GM19372 (cell line): ENCODE measurements at regions not wholly inside any gene's neighbourhood (a gene's known extent, or its start where the extent isn't known, plus 50 kb on each side); places are given as distances from the start of the nearest gene placed in this dataset.

Experiments
- ATAC-seq: cut with Tn5 transposase; IDR thresholded peaks from one replicate; pipeline ENCODE4 v1.9.1; 2021; ENCODE audit warnings: mild to moderate bottlenecking, low read depth, moderate library complexity; ENCODE audit not compliant: unreplicated experiment

GRCh38 chrY:19167319-19168201, 394.0 kb upstream of the HSFY2 start:
- ATAC-seq: no peak

- no peak for ATAC-seq
Observed at GRCh38 chrY:19148783-19149182, 375.2 kb upstream of the HSFY2 start.

- ATAC-seq: no peak
Observed at GRCh38 chrY:19146296-19146695, 372.8 kb upstream of the HSFY2 start.

GRCh38 chrY:19142093-19142492, 368.6 kb upstream of the HSFY2 start:
- no peak for ATAC-seq

GRCh38 chrY:19140285-19140920, 366.9 kb upstream of the HSFY2 start:
- ATAC-seq: no peak

GRCh38 chrY:19134426-19134825, 360.9 kb upstream of the HSFY2 start:
- no peak for ATAC-seq

GRCh38 chrY:19130569-19131358, 357.2 kb upstream of the HSFY2 start:
- no peak for ATAC-seq

GRCh38 chrY:19126889-19127288, 353.4 kb upstream of the HSFY2 start:
- no peak for ATAC-seq

GRCh38 chrY:19124609-19125008, 351.1 kb upstream of the HSFY2 start:
- ATAC-seq: no peak

- ATAC-seq: no peak
Observed at GRCh38 chrY:19122450-19122849, 348.9 kb upstream of the HSFY2 start.

- ATAC-seq: no peak
Observed at GRCh38 chrY:19098349-19098748, 324.8 kb upstream of the HSFY2 start.

GRCh38 chrY:19095460-19095859, 321.9 kb upstream of the HSFY2 start:
- ATAC-seq: no peak

GRCh38 chrY:19083006-19083405, 309.5 kb upstream of the HSFY2 start:
- no peak for ATAC-seq

- ATAC-seq: no peak
Observed at GRCh38 chrY:19077698-19078113, 304.2 kb upstream of the HSFY2 start.

- ATAC-seq: no peak
Observed at GRCh38 chrY:19076846-19077697, 303.5 kb upstream of the HSFY2 start.

- no peak for ATAC-seq
Observed at GRCh38 chrY:19075471-19076253, 302.1 kb upstream of the HSFY2 start.

- ATAC-seq: no peak
Observed at GRCh38 chrY:19067435-19067834, 293.9 kb upstream of the HSFY2 start.

GRCh38 chrY:19066447-19067190, 293.1 kb upstream of the HSFY2 start:
- ATAC-seq: no peak

- ATAC-seq: no peak
Observed at GRCh38 chrY:19065119-19065518, 291.6 kb upstream of the HSFY2 start.
